Small intestine (tissue), 7 donors: ENCODE measurements at regions not wholly inside any gene's neighbourhood (a gene's known extent, or its start where the extent isn't known, plus 50 kb on each side); places are given as distances from the start of the nearest gene placed in this dataset.
"Not testable (repeated sequence)": the region's sequence is repeated elsewhere in the genome, so short reads cannot be mapped to it uniquely, and the experiment has no call there.

Experiments used
- DNase-seq, 2 donors: peaks; one replicate each; pipeline versions ENCODE4 v3.0.0 to v3.0.0-alpha.2; 2013
- FAIRE-seq: peaks from 2 replicates; lab custom pipeline; 2012; peaks lifted over from hg19 to GRCh38; lab: Jason Lieb, UNC
- H3K27ac ChIP-seq, 3 donors: one replicate each; pipeline ENCODE4 v1.5.1; 2013; ENCODE audit warnings: low read length in 2 of 3, mild to moderate bottlenecking in 2 of 3, control low read depth in 1 of 3, inconsistent platforms in 1 of 3, low read depth in 1 of 3, moderate library complexity in 1 of 3
- H3K27me3 ChIP-seq, 3 donors: one replicate each; pipeline ENCODE4 v1.6.1; 2013; ENCODE audit warnings: low read length in 3 of 3, inconsistent platforms in 1 of 3; ENCODE audit not compliant: control insufficient read depth in 3 of 3, insufficient read depth in 3 of 3
- H3K36me3 ChIP-seq, 3 donors: one replicate each; pipeline ENCODE4 v1.6.1; 2013; ENCODE audit warnings: low read length in 3 of 3, inconsistent platforms in 1 of 3, low read depth in 1 of 3, mild to moderate bottlenecking in 1 of 3, moderate library complexity in 1 of 3; ENCODE audit not compliant: control insufficient read depth in 3 of 3, insufficient read depth in 2 of 3
- H3K4me1 ChIP-seq, 3 donors: one replicate each; pipeline ENCODE4 v1.6.1; 2013; ENCODE audit warnings: low read length in 2 of 3, inconsistent platforms in 1 of 3, low read depth in 1 of 3, mild to moderate bottlenecking in 1 of 3, moderate library complexity in 1 of 3; ENCODE audit not compliant: control insufficient read depth in 3 of 3, insufficient read depth in 2 of 3
- H3K4me3 ChIP-seq, 3 donors: one replicate each; pipeline ENCODE4 v1.5.1; 2013; ENCODE audit warnings: low read length in 3 of 3, control low read depth in 1 of 3, inconsistent platforms in 1 of 3, low read depth in 1 of 3, mild to moderate bottlenecking in 1 of 3, moderate library complexity in 1 of 3
- H3K9me3 ChIP-seq, 2 donors: one replicate each; pipeline ENCODE4 v1.6.1; 2013; ENCODE audit warnings: low read depth in 1 of 2, low read length in 1 of 2; ENCODE audit not compliant: control insufficient read depth in 2 of 2, insufficient read depth in 1 of 2
- WGBS, 3 donors: extraction: QIAGEN DNeasy Blood & Tissue Kit; methylation state at CpG; one replicate each; pipeline ENCODE4 v1.1.7; 2013; 5-methylcytosine and 5-hydroxymethylcytosine counted together
- donor health status: healthy with polysubstance abuse.
- donor health status: control.
- donor health status: control.
- donor health status: Bipolar disorder and iron deficiency.
- donor health status: healthy.

DNA sequence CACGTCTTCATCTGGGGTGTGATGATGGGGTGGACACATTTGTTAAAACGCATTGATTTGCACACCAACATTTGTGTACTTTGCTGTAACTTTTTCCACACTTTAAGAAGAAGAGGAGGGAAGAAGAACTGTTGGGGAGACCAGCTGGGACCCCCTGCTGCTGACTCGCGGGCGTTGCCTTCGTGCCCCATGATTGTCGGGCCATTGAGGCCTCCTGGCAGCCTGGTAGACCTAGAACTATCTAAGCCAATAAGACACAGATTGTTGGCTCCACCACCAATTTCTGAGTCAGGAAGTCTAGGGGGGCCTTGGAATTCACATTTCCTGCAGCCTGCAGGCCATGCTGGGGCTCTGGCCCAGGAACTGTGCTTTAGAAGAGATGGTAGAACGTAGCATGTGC, 105.5 kb downstream of the TNFRSF13B start:
- Histone ChIP-seq H3K27ac (no peak overlapping the region), H3K4me3 (no peak overlapping the region), H3K36me3 (no peaks in the 10 kb centered on the region), H3K9me3 (no peaks in the 10 kb centered on the region), H3K27me3 (no peaks in the 10 kb centered on the region), H3K4me1 (peaks cover 0 to 10% (median 2%) of the 10 kb centered on the region in 3 donors)
- WGBS, 3 donors, result 82 to 93% (median 86%) methylated on average over 8 of the region's 8 CpGs
- no peak for FAIRE-seq
- DNase-seq, result no peak

DNA sequence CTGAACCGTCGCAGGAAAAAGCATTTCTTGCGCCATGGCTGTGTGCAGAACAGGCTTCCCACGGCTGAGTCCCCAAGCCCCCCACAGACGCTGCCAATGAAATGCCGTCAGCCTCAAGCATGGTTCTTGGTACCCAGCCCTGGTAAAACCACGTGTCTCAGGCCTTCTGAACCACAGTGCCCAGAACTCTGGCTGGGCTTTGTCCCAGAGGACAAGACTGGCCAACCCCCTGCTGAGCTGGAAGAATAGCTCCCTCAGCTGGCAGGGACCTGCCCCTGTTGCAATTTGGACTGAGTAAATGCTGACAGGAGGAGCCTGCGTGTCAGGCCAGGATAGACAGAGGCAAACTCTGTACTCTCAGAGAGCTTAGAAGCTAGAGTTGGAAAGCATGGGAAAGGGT, 106.2 kb downstream of the TNFRSF13B start:
- not testable (repeated sequence) for H3K27me3 ChIP-seq, FAIRE-seq, H3K9me3 ChIP-seq, DNase-seq, H3K4me3 ChIP-seq, H3K36me3 ChIP-seq, H3K27ac ChIP-seq
- WGBS, 3 donors, result 42 to 68% (median 55%) methylated on average over 1 of the region's 8 CpGs
- peaks cover 0 to 14% (median 2%) of the 10 kb centered on the region in 3 donors for H3K4me1 ChIP-seq

DNA sequence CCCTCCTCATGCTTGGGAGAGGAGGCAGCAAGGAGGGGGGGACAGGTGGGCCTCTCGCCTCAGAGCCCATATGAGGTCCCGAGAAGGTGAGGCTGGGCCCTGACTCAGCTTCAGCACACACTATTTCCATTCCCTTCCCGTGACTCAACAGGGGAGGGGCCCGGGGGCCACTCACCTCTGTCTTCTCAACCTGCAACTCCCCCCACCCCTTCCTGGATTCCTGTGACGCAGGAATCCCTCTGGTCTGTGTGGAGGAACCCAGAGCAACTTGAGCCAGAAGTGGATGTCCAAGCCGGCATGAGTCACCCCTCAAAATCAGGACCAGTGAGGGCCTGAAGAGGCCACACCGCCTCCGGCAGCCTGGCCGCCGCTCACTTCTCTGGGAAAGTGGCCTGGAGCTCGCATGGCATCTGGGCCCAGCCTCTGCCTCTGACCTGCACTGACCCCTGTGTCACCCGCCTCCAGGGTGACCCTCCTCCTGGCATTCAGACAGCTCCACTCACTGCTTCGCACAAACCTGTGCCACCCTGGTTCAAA, 106.8 kb downstream of the TNFRSF13B start:
- peaks cover 2 to 19% (median 4%) of the 10 kb centered on the region in 3 donors for H3K4me1 ChIP-seq
- FAIRE-seq, H3K27me3 ChIP-seq, H3K9me3 ChIP-seq, H3K36me3 ChIP-seq, DNase-seq, H3K4me3 ChIP-seq: not testable (repeated sequence)
- WGBS, 3 donors, result 4 to 51% (median 27%) methylated on average over 4 to 6 of the region's 13 CpGs
- H3K27ac ChIP-seq, result peak overlapping the region in 1 of 3 donors; percentile 48

DNA sequence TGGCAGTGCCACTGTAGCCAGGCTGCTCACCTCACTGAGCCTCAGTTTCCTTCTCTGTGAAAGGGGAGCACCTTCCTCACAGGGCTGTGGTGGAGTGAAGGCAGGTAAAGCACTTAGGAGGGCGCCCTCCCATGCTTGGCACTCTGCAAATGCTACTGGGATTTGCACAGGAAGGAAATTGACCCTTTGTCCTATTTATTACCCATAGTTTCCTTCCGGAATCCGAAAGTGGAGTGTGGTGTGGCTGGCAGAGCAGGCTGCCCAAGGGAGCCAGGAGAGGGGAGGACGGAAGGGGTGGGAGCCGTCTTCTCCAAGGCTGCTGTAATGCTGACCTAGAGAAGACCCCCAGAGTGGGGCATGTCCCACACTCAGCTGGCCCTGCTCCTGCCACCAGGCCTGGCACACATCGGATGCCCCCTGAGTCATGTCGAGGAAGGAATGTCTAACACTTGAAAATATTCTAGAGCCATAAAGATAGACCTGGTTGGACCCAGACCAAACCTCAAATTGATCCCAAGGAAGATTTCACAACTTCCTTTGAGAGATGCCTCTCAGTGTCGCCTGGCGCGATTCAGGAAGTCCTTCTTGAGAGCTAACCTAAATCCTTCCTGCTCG, 107.3 kb downstream of the TNFRSF13B start:
- not testable (repeated sequence) for H3K36me3 ChIP-seq, FAIRE-seq, H3K4me3 ChIP-seq, H3K27me3 ChIP-seq, H3K9me3 ChIP-seq
- Histone ChIP-seq H3K4me1 (peaks cover 2 to 22% (median 4%) of the 10 kb centered on the region in 3 donors), H3K27ac (peak overlapping the region in 1 of 3 donors; percentile 28)
- WGBS, 3 donors, result 12 to 35% methylated on average over 2 to 5 of the region's 11 CpGs; no CpG with 5 or more reads in 1 of the 3 donors
- peak; percentile 48 to 58 for DNase-seq

DNA sequence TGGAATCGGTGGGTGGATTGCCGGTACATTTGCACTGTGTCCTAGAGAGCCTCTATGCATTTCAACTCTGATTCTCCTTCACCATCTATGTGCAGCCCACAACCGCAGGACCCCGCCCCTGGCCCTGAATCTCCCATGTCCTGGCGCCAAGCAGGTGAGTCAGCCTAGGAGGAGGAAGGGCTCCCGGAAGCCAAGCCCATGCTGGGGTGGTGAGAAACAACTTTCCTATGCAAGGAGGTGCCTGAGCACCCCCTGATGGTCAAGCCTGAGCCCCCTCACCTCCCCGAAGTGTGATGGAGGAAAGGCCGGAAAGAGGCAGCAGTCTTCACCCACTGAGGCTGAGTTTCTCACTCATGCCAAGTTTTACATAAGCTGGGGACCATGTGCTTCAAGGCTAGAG, 110.8 kb downstream of the TNFRSF13B start:
- H3K9me3 ChIP-seq, FAIRE-seq, H3K4me3 ChIP-seq, H3K36me3 ChIP-seq, H3K27ac ChIP-seq, H3K27me3 ChIP-seq: not testable (repeated sequence)
- peaks cover 0 to 15% (median 4%) of the 10 kb centered on the region in 3 donors for H3K4me1 ChIP-seq
- peak in 1 of 2 donors; percentile 37 for DNase-seq
- WGBS, 3 donors, result 45 to 72% (median 48%) methylated on average over 7 to 8 of the region's 8 CpGs

DNA sequence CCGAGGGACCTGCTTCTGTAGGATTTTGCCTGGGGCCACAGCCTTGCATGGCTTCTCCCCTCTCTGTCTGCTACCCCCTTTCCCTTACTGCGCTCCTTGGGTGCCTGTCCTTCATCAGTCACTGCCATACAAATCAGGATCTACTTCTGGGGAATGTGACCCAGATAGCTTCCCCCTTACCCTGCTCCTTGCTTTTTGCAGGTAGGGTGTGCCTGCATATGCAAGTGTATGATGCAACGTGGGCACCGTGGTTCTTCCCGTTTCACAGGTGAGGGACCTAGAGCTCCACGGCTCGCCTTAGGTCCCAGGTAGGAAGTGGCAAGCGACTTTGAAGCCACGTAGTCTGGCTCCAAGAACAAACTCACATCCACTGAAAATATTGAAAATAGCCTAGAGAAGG, 111.5 kb downstream of the TNFRSF13B start:
- H3K4me1 ChIP-seq, result peaks cover 0 to 17% (median 4%) of the 10 kb centered on the region in 3 donors
- DNase-seq, H3K4me3 ChIP-seq, H3K36me3 ChIP-seq, FAIRE-seq, H3K9me3 ChIP-seq, H3K27me3 ChIP-seq: not testable (repeated sequence)
- peak overlapping the region in 1 of 3 donors; percentile 70 for H3K27ac ChIP-seq
- WGBS, 3 donors, result 81 to 84% (median 81%) methylated on average over 9 of the region's 9 CpGs

DNA sequence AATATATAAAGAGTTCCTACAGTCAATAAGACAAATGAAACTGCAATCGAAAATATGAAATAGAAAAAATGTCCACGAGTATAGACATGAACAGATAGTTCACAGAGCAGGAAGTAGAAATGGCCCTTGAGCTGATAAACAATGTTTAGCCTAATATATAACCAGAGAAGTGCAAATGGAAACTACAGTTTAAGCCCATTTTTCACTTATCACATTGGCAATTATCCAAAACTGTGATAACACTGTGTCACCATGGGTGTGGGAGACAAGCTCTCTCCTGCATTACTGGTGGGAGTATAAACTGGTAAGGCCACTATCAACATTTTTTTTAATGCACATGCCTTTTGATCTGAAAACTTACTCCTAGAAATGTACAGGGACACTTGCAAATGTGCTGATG, 112.4 kb downstream of the TNFRSF13B start:
- FAIRE-seq, H3K4me3 ChIP-seq, H3K9me3 ChIP-seq, H3K36me3 ChIP-seq, H3K27me3 ChIP-seq: not testable (repeated sequence)
- WGBS, 3 donors, result 6 to 60% (median 34%) methylated on average over 1 to 2 of the region's 2 CpGs
- DNase-seq, result peak; percentile 39 to 59
- Histone ChIP-seq H3K4me1 (peaks cover 0 to 20% (median 4%) of the 10 kb centered on the region in 3 donors), H3K27ac (peak overlapping the region in 1 of 3 donors; percentile 70)

DNA sequence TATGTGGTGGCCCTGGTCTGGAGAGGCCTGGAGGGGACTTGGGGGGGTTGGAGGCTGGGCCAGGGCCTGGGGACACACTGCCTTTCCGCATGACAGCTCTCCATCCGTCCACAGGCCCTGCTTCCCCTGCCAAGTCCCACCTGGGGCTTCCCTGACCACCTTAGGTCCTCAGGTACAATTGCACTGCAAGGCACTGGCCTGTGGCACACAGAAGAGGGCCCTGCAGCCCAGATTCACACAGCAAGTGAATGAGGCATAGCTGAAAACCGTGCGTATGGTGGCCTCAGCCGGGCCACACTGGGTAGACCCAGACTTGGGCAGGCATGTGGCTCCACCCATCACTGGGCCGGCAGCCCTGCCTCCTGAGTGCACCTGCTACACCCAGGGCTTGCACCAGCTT, 114.2 kb downstream of the TNFRSF13B start:
- H3K27me3 ChIP-seq, H3K9me3 ChIP-seq, DNase-seq, H3K27ac ChIP-seq, FAIRE-seq, H3K4me3 ChIP-seq, H3K36me3 ChIP-seq: not testable (repeated sequence)
- H3K4me1 ChIP-seq, result peaks cover 0 to 20% (median 4%) of the 10 kb centered on the region in 3 donors
- WGBS, 3 donors, result 77 to 82% (median 79%) methylated on average over 6 of the region's 6 CpGs
